ENCODE measurements at regions not wholly inside any gene's neighbourhood (a gene's known extent, or its start where the extent isn't known, plus 50 kb on each side); places are given as distances from the start of the nearest gene placed in this dataset.

DNA sequence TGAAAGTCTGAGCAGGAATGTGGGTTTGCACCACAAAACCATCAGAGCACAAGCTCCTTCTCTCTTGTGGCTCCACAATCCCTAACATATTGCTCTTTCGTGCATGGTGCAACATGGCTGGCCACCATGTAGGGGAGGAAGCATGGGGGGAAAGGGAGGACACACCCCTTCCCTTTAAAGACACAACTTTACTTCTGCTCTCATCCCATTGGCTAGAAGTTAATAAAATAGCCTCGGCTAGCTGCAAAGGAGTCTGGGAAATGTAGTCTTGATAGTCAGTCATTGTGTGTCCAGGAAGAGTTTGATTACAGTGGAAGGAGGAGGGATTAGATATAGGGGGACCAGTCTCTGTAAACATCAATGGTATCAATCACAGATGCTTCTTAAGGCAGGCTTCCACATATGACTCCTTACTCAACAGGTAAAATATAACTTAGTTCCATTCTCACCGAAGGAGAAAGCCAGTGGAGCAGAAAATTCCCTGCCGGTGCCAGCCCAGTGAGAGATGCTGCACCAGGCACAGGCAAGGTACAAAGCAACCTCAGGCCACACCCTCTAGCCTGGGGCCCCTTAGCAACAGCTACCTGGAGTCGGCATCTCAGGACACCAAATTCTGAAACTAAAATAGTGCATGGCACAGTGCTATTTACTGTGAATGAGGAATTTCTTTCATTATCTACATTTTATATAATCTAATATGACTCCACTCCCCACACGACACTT lies 124.7 kb upstream of the CTBP2 start:
- Histone ChIP-seq H3K4me1 (ENCODE audit: control insufficient read depth in 1 of 2, insufficient read depth in 2 of 2, low read length in 2 of 2) (peaks cover 0 to 13% of the 10 kb centered on the region in 2 donors), H3K36me3 (ENCODE audit: control insufficient read depth in 1 of 2, insufficient read depth in 2 of 2, low read length in 2 of 2) (no peaks in the 10 kb centered on the region), H3K9me3 (ENCODE audit: control insufficient read depth in 1 of 2, low read length in 2 of 2) (no peaks in the 10 kb centered on the region), H3K27ac (ENCODE audit: low read depth, low read length) (no peak overlapping the region), H3K9ac (ENCODE audit: low read depth in 1 of 2, low read length in 2 of 2) (no peak overlapping the region), H3K4me3 (ENCODE audit: low read depth in 1 of 2, low read length in 2 of 2) (no peak overlapping the region), H3K27me3 (ENCODE audit: control insufficient read depth in 1 of 2, insufficient read depth in 2 of 2, low read length in 2 of 2) (peaks cover 0 to 3% of the 10 kb centered on the region in 2 donors)

DNA sequence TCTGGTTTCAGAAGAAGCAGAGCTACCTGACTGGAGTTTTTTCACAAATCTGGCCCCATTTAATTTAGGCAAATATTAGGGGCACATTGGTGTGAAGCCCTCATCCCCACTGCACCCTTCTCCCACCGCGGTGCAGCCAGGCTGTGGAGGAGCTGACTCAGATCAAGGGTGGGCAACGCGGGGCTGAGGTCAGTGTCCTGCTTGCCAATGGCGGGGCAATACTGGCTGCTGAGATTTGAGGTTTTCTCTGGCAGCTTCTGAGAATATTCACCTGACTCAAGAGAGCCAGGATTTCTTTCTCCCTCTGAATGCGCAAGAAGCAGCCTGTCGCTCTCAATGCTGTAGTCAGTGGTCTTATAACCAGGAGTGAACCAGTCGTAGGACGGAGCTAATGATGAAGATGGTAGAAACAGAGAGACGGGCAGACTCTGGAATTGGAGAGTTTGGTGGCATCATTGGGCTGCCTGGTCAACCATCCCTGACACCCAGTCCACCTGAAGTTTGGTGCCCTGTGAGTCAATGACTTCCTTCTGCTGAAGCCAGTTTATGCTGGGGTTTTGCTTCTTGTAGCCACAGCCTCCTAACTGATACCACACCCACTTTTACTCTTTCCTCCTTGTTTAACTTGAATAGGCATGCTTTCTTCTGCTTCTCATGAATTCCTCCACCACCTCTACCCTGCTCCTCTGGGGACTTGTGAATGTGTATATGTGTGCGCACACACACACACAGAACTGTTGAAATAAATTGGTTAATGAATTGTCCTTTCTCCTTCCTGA lies 123.7 kb upstream of the CTBP2 start:
- Histone ChIP-seq H3K9me3 (ENCODE audit: control insufficient read depth in 1 of 2, low read length in 2 of 2) (no peaks in the 10 kb centered on the region), H3K27ac (ENCODE audit: low read depth, low read length) (no peak overlapping the region)

DNA sequence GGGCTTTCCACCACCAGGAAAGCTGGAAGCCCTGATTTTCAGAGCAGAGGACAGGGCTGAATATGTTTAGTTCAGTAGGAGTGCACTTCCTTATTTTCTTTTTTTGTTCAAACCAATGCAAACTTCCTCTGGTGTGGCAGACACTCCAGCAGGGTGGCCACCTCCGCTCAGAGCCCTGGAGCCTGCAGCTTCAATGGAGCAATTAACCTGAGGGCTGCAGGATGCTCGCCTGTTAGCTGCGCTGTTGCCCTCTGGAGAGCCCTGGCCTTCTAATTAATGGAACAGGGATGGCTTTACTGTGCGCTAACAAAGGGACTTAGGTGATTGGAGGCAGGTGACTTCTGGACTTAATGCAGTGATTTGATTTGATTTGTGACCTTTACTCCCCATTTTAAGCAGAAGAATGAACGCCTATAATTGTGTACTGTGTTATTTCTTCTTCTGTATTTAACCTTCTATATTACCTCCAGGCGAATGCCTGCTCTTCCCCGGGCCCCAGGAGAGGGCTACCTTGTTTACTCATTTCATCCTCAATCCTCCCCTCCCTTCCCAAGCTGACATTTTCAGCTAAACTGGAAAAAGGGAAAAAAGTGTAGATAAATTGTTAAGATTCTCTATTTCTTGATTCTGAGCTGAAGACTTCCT lies 123.0 kb upstream of the CTBP2 start:
- Histone ChIP-seq H3K9ac (ENCODE audit: low read depth in 1 of 2, low read length in 2 of 2) (no peak overlapping the region), H3K9me3 (ENCODE audit: control insufficient read depth in 1 of 2, low read length in 2 of 2) (no peaks in the 10 kb centered on the region), H3K4me1 (ENCODE audit: control insufficient read depth in 1 of 2, insufficient read depth in 2 of 2, low read length in 2 of 2) (peaks cover 0 to 13% of the 10 kb centered on the region in 2 donors), H3K36me3 (ENCODE audit: control insufficient read depth in 1 of 2, insufficient read depth in 2 of 2, low read length in 2 of 2) (no peaks in the 10 kb centered on the region), H3K27ac (ENCODE audit: low read depth, low read length) (no peak overlapping the region), H3K4me3 (ENCODE audit: low read depth in 1 of 2, low read length in 2 of 2) (no peak overlapping the region), H3K27me3 (ENCODE audit: control insufficient read depth in 1 of 2, insufficient read depth in 2 of 2, low read length in 2 of 2) (peaks cover 0 to 3% of the 10 kb centered on the region in 2 donors)

More for the DNA sequence above, 123.7 kb upstream of the CTBP2 start:
- Histone ChIP-seq H3K27me3 (ENCODE audit: control insufficient read depth in 1 of 2, insufficient read depth in 2 of 2, low read length in 2 of 2) (peaks cover 0 to 3% of the 10 kb centered on the region in 2 donors), H3K36me3 (ENCODE audit: control insufficient read depth in 1 of 2, insufficient read depth in 2 of 2, low read length in 2 of 2) (no peaks in the 10 kb centered on the region), H3K9ac (ENCODE audit: low read depth in 1 of 2, low read length in 2 of 2) (no peak overlapping the region), H3K4me1 (ENCODE audit: control insufficient read depth in 1 of 2, insufficient read depth in 2 of 2, low read length in 2 of 2) (peaks cover 0 to 13% of the 10 kb centered on the region in 2 donors), H3K4me3 (ENCODE audit: low read depth in 1 of 2, low read length in 2 of 2) (no peak overlapping the region)

DNA sequence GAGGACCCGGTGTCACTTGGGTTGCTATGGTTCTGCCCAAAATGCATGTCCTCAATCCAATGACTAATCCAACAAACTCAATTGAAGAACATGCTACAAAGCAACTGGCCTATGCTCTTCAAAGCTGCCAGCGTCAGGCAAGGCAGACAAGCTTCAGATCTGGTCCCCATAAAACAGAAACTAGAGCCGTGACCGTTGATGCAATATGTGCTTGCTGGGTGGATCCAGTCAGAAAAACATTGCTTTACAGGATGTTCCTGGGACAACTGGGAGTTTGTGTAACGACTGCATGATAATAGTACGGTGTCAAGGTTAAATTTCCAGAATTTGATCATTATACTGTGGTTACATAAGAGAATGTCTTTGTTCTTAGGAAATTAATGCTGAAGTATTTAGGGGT lies 120.7 kb upstream of the CTBP2 start:
- Histone ChIP-seq H3K36me3 (ENCODE audit: control insufficient read depth in 1 of 2, insufficient read depth in 2 of 2, low read length in 2 of 2) (no peaks in the 10 kb centered on the region), H3K9me3 (ENCODE audit: control insufficient read depth in 1 of 2, low read length in 2 of 2) (no peaks in the 10 kb centered on the region), H3K9ac (ENCODE audit: low read depth in 1 of 2, low read length in 2 of 2) (no peak overlapping the region), H3K4me3 (ENCODE audit: low read depth in 1 of 2, low read length in 2 of 2) (no peak overlapping the region), H3K4me1 (ENCODE audit: control insufficient read depth in 1 of 2, insufficient read depth in 2 of 2, low read length in 2 of 2) (peaks cover 0 to 13% of the 10 kb centered on the region in 2 donors), H3K27me3 (ENCODE audit: control insufficient read depth in 1 of 2, insufficient read depth in 2 of 2, low read length in 2 of 2) (no peaks in the 10 kb centered on the region), H3K27ac (ENCODE audit: low read depth, low read length) (no peak overlapping the region)

DNA sequence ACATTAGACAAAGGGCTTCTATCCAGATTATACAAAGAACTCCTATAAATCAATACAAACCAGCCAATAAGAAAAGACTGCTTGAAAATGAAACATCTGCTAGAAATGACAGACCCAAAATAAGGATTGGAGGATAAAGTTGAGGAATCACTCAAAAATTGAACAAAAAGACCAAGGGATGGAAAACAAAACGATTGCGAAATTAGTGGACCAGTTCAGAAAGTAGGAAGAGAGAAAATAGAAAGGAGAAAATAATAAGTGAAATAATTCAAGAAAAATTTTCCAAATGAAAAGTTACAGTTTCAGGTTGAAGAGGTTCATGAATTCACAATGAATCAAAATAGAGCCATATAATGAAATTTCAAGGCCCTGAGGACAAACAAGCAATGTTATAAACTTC lies 115.8 kb upstream of the CTBP2 start:
- Histone ChIP-seq H3K4me3 (ENCODE audit: low read depth in 1 of 2, low read length in 2 of 2) (no peak overlapping the region), H3K9me3 (ENCODE audit: control insufficient read depth in 1 of 2, low read length in 2 of 2) (no peaks in the 10 kb centered on the region), H3K27ac (ENCODE audit: low read depth, low read length) (no peak overlapping the region), H3K36me3 (ENCODE audit: control insufficient read depth in 1 of 2, insufficient read depth in 2 of 2, low read length in 2 of 2) (no peaks in the 10 kb centered on the region), H3K4me1 (ENCODE audit: control insufficient read depth in 1 of 2, insufficient read depth in 2 of 2, low read length in 2 of 2) (no peaks in the 10 kb centered on the region), H3K9ac (ENCODE audit: low read depth in 1 of 2, low read length in 2 of 2) (no peak overlapping the region), H3K27me3 (ENCODE audit: control insufficient read depth in 1 of 2, insufficient read depth in 2 of 2, low read length in 2 of 2) (no peaks in the 10 kb centered on the region)

DNA sequence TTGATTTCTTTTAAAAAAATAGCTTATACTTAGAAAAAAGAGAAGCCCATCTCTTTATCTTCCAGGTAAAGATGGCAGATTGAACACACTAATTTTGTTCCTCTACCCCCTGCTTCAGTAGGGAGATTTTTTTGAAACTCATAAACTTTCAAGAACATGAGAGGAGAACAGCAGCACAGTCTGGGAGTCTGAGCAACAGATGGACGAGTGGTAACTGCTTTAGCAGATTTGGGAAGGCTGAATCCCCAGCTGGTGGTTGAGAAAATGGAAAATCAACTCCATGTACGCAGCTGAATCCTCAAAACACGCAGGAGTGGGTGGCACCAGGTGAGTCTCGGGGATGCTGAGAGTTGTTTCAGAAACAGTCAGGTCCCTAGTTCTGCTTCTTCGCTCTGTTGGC lies 114.6 kb upstream of the CTBP2 start:
- H3K9ac ChIP-seq (ENCODE audit: low read depth in 1 of 2, low read length in 2 of 2), result no peak overlapping the region
- no peaks in the 10 kb centered on the region for H3K36me3 ChIP-seq (ENCODE audit: control insufficient read depth in 1 of 2, insufficient read depth in 2 of 2, low read length in 2 of 2)
- no peaks in the 10 kb centered on the region for H3K4me1 ChIP-seq (ENCODE audit: control insufficient read depth in 1 of 2, insufficient read depth in 2 of 2, low read length in 2 of 2)
- H3K9me3 ChIP-seq (ENCODE audit: control insufficient read depth in 1 of 2, low read length in 2 of 2), result no peaks in the 10 kb centered on the region
- no peak overlapping the region for H3K4me3 ChIP-seq (ENCODE audit: low read depth in 1 of 2, low read length in 2 of 2)
- no peaks in the 10 kb centered on the region for H3K27me3 ChIP-seq (ENCODE audit: control insufficient read depth in 1 of 2, insufficient read depth in 2 of 2, low read length in 2 of 2)
- no peak overlapping the region for H3K27ac ChIP-seq (ENCODE audit: low read depth, low read length)

DNA sequence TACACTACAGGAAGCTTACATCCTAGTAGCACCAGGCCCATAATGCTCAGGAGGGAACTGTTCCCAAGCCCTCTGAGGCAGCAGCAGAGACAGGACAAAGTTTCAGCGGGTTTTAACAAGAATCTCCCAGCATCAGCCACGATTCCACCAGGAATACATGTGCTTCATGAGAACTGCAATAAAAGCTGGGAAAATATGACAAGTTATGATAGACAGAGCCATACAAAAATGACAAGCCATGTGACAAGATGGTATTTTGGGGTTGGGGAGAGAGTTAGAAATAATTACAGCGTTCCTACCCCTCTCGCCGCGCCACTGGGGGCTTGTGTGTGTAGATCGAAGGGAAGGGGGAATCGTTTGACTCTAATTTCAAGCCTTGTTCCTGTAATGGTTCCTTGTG lies 112.7 kb upstream of the CTBP2 start:
- H3K4me3 ChIP-seq (ENCODE audit: low read depth in 1 of 2, low read length in 2 of 2), result no peak overlapping the region
- H3K27ac ChIP-seq (ENCODE audit: low read depth, low read length), result no peak overlapping the region

DNA sequence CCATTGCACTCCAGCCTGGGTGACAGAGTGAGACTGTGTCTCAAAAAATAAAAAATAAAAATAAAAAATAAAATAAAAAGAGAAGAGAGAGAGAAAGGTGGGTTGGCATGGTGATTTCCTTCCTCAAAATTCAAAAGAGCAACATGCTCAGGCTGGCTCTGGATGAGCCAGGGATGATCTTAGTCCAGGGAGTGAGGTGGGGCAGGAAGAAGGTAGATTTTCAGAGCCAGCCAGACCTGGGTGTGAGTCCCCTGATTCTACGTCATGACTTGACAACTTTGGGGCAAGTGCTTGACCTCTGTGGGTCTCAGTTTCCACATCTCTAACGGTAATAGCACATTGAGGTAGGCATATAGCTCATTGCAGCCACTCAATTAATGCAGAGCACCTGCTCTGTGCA lies 109.4 kb upstream of the CTBP2 start:
- Histone ChIP-seq H3K27ac (ENCODE audit: low read depth, low read length) (no peak overlapping the region), H3K36me3 (ENCODE audit: control insufficient read depth in 1 of 2, insufficient read depth in 2 of 2, low read length in 2 of 2) (no peaks in the 10 kb centered on the region), H3K9ac (ENCODE audit: low read depth in 1 of 2, low read length in 2 of 2) (no peak overlapping the region), H3K9me3 (ENCODE audit: control insufficient read depth in 1 of 2, low read length in 2 of 2) (no peaks in the 10 kb centered on the region), H3K4me1 (ENCODE audit: control insufficient read depth in 1 of 2, insufficient read depth in 2 of 2, low read length in 2 of 2) (no peaks in the 10 kb centered on the region), H3K4me3 (ENCODE audit: low read depth in 1 of 2, low read length in 2 of 2) (no peak overlapping the region), H3K27me3 (ENCODE audit: control insufficient read depth in 1 of 2, insufficient read depth in 2 of 2, low read length in 2 of 2) (no peaks in the 10 kb centered on the region)

More for the DNA sequence above, 112.7 kb upstream of the CTBP2 start:
- H3K9me3 ChIP-seq (ENCODE audit: control insufficient read depth in 1 of 2, low read length in 2 of 2), result no peaks in the 10 kb centered on the region
- no peaks in the 10 kb centered on the region for H3K4me1 ChIP-seq (ENCODE audit: control insufficient read depth in 1 of 2, insufficient read depth in 2 of 2, low read length in 2 of 2)
- H3K9ac ChIP-seq (ENCODE audit: low read depth in 1 of 2, low read length in 2 of 2), result no peak overlapping the region
- no peaks in the 10 kb centered on the region for H3K27me3 ChIP-seq (ENCODE audit: control insufficient read depth in 1 of 2, insufficient read depth in 2 of 2, low read length in 2 of 2)
- no peaks in the 10 kb centered on the region for H3K36me3 ChIP-seq (ENCODE audit: control insufficient read depth in 1 of 2, insufficient read depth in 2 of 2, low read length in 2 of 2)

DNA sequence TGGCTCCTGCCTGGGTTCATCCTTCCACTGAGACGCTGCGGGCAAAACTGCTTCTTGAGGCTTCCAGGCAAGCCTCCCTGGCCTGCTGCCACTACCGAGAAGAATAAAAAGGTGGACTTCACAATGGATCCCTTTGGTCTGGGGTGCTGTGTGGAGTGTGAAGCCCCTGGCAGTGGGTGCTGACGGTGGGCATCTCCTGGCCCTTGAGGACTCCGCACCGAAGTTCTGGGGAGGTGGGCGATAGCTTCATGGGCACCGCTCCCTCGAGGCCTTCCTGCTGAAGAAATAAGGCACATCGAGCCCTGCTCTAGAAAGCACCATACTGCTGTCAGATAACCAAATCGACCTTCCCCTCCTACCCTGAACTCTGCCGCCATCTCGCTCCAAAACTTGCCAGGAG lies 106.6 kb upstream of the CTBP2 start:
- H3K36me3 ChIP-seq (ENCODE audit: control insufficient read depth in 1 of 2, insufficient read depth in 2 of 2, low read length in 2 of 2), result no peaks in the 10 kb centered on the region
- no peak overlapping the region for H3K4me3 ChIP-seq (ENCODE audit: low read depth in 1 of 2, low read length in 2 of 2)

DNA sequence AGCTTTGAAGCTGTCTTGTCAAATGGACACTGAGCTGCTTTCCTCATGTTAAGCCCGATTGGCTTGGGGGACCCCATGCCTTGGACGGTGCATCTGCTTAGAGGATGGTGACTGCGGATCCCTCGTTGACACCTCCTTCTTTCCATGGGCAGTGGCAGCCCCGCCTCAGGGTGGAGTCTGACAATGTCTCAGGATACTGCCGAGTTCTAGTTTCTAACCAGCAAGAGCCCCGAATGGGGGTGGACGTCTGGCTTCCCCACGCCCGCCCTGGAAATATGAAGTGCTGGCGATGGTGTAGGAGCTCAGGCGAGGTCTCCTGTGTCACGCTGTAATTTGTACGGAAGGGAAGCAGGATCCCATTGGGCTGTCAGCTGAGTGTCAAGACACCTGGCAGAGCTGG lies 106.2 kb upstream of the CTBP2 start:
- H3K9me3 ChIP-seq (ENCODE audit: control insufficient read depth in 1 of 2, low read length in 2 of 2), result no peaks in the 10 kb centered on the region
- no peak overlapping the region for H3K4me3 ChIP-seq (ENCODE audit: low read depth in 1 of 2, low read length in 2 of 2)
- H3K27ac ChIP-seq (ENCODE audit: low read depth, low read length), result no peak overlapping the region
- no peaks in the 10 kb centered on the region for H3K36me3 ChIP-seq (ENCODE audit: control insufficient read depth in 1 of 2, insufficient read depth in 2 of 2, low read length in 2 of 2)
- H3K4me1 ChIP-seq (ENCODE audit: control insufficient read depth in 1 of 2, insufficient read depth in 2 of 2, low read length in 2 of 2), result no peaks in the 10 kb centered on the region
- H3K9ac ChIP-seq (ENCODE audit: low read depth in 1 of 2, low read length in 2 of 2), result no peak overlapping the region
- no peaks in the 10 kb centered on the region for H3K27me3 ChIP-seq (ENCODE audit: control insufficient read depth in 1 of 2, insufficient read depth in 2 of 2, low read length in 2 of 2)

More for the DNA sequence above, 106.6 kb upstream of the CTBP2 start:
- H3K27ac ChIP-seq (ENCODE audit: low read depth, low read length), result no peak overlapping the region
- H3K4me1 ChIP-seq (ENCODE audit: control insufficient read depth in 1 of 2, insufficient read depth in 2 of 2, low read length in 2 of 2), result no peaks in the 10 kb centered on the region
- no peaks in the 10 kb centered on the region for H3K27me3 ChIP-seq (ENCODE audit: control insufficient read depth in 1 of 2, insufficient read depth in 2 of 2, low read length in 2 of 2)
- no peaks in the 10 kb centered on the region for H3K9me3 ChIP-seq (ENCODE audit: control insufficient read depth in 1 of 2, low read length in 2 of 2)
- H3K9ac ChIP-seq (ENCODE audit: low read depth in 1 of 2, low read length in 2 of 2), result no peak overlapping the region
